ENCODE measurements at regions not wholly inside any gene's neighbourhood (a gene's known extent, or its start where the extent isn't known, plus 50 kb on each side); places are given as distances from the start of the nearest gene placed in this dataset.
"Not testable (repeated sequence)": the region's sequence is repeated elsewhere in the genome, so short reads cannot be mapped to it uniquely, and the experiment has no call there.

GRCh38 chr9:86578722-86579121 lies 224.5 kb upstream of the TUT7 start:
- no peak overlapping the region for H3K4me3 ChIP-seq (ENCODE audit: low read length)
- no peak for DNase-seq (ENCODE audit: low read depth)
- TF ChIP-seq CTCF (conservative IDR thresholded peaks at IDR 0.05; ENCODE audit: low read length), result no peak

- no peak for TF ChIP-seq CTCF (conservative IDR thresholded peaks at IDR 0.05; ENCODE audit: low read length)
- no peak for DNase-seq (ENCODE audit: low read depth)
- no peak overlapping the region for H3K4me3 ChIP-seq (ENCODE audit: low read length)
These were observed 223.5 kb upstream of the TUT7 start for GRCh38 chr9:86577420-86578333.

GRCh38 chr9:86575825-86576525 lies 221.8 kb upstream of the TUT7 start:
- TF ChIP-seq CTCF (conservative IDR thresholded peaks at IDR 0.05; ENCODE audit: low read length), result no peak
- no peak for DNase-seq (ENCODE audit: low read depth)
- H3K4me3 ChIP-seq (ENCODE audit: low read length), result no peak overlapping the region

GRCh38 chr9:86575137-86575536 lies 220.9 kb upstream of the TUT7 start:
- DNase-seq (ENCODE audit: low read depth), result no peak
- TF ChIP-seq CTCF (conservative IDR thresholded peaks at IDR 0.05; ENCODE audit: low read length), result no peak
- no peak overlapping the region for H3K4me3 ChIP-seq (ENCODE audit: low read length)

- H3K4me3 ChIP-seq (ENCODE audit: low read length), result no peak overlapping the region
- TF ChIP-seq CTCF (conservative IDR thresholded peaks at IDR 0.05; ENCODE audit: low read length), result no peak
- peak; percentile 74 for DNase-seq (ENCODE audit: low read depth)
These were observed 219.7 kb upstream of the TUT7 start for GRCh38 chr9:86573886-86574285.

- H3K4me3 ChIP-seq (ENCODE audit: low read length), result no peak overlapping the region
- TF ChIP-seq CTCF (conservative IDR thresholded peaks at IDR 0.05; ENCODE audit: low read length), result no peak
- DNase-seq (ENCODE audit: low read depth), result no peak
These were observed 218.7 kb upstream of the TUT7 start for GRCh38 chr9:86572904-86573303.

GRCh38 chr9:86565603-86566002 lies 211.4 kb upstream of the TUT7 start:
- DNase-seq (ENCODE audit: low read depth); H3K4me3 ChIP-seq (ENCODE audit: low read length): not testable (repeated sequence)
